GM23248 (cell line): ENCODE measurements at regions not wholly inside any gene's neighbourhood (a gene's known extent, or its start where the extent isn't known, plus 50 kb on each side); places are given as distances from the start of the nearest gene placed in this dataset.
"Not testable (repeated sequence)": the region's sequence is repeated elsewhere in the genome, so short reads cannot be mapped to it uniquely, and the experiment has no call there.

Experiments
- EZH2 ChIP-seq: fragments of 200-600 bp; sonication (generic); IDR thresholded peaks from 2 replicates; pipeline ENCODE4 v1.6.1; 2018; ENCODE audit warnings: antibody characterized with exemption, mild to moderate bottlenecking; ENCODE audit not compliant: insufficient read depth, poor library complexity, severe bottlenecking
- EZH2phosphoT487 ChIP-seq: fragments of 200-600 bp; sonication (generic); IDR thresholded peaks from 2 replicates; pipeline ENCODE4 v1.6.1; 2018; ENCODE audit warnings: antibody characterized with exemption, moderate library complexity, mild to moderate bottlenecking, low read depth; ENCODE audit not compliant: insufficient read depth

GRCh38 chr12:131244157-131244688 lies 290.5 kb downstream of the ADGRD1 start:
- TF ChIP-seq EZH2, EZH2phosphoT487: not testable (repeated sequence)
